ENCODE measurements at regions not wholly inside any gene's neighbourhood (a gene's known extent, or its start where the extent isn't known, plus 50 kb on each side); places are given as distances from the start of the nearest gene placed in this dataset.

- Histone ChIP-seq H3K4me3 (replicated peaks in 1 of 2; ENCODE audit: low read depth in 1 of 2, low read length in 2 of 2) (no peak overlapping the region), H3K27me3 (ENCODE audit: insufficient read depth, low read length) (no peaks in the 10 kb centered on the region), H3K9ac (ENCODE audit: low read length) (no peak overlapping the region), H3K4me1 (ENCODE audit: control insufficient read depth in 1 of 2, insufficient read depth in 2 of 2, low read length in 2 of 2) (no peaks in the 10 kb centered on the region), H3K27ac (ENCODE audit: low read depth, low read length) (no peak overlapping the region), H3K79me2 (ENCODE audit: insufficient read depth, low read length) (no peaks in the 10 kb centered on the region), H3K4me2 (ENCODE audit: low read length) (no peak overlapping the region), H3K9me2 (ENCODE audit: insufficient read depth) (no peaks in the 10 kb centered on the region), H3K9me3 (ENCODE audit: control insufficient read depth in 1 of 2, insufficient read depth in 1 of 2, low read depth in 1 of 2, low read length in 2 of 2) (no peaks in the 10 kb centered on the region), H4K20me1 (ENCODE audit: insufficient read depth) (no peaks in the 10 kb centered on the region), H3K36me3 (ENCODE audit: control insufficient read depth in 1 of 2, insufficient read depth in 2 of 2, low read length in 2 of 2) (no peaks in the 10 kb centered on the region), H2AFZ (ENCODE audit: low read depth, low read length, poor library complexity, severe bottlenecking) (no peak overlapping the region)
- DNase-seq (ENCODE audit: low read depth, low spot score) (no peak), ATAC-seq (no peak)
- intact Hi-C loops (cut with micrococcal nuclease): no loop called here
- ChIA-PET CTCF (no interaction called here), RAD21 (ENCODE audit: low non-redundant PET in 1 of 2, low total read pairs in 2 of 2, uncharacterized antibody in 2 of 2, unreplicated experiment in 2 of 2) (no interaction called here), POLR2A (no interaction called here)
- no TSS peak for BruUV-seq (replicated peaks)
- TF ChIP-seq SRF (IDR thresholded peaks at IDR 0.05; ENCODE audit: low read depth) (no peak), SP1 (IDR thresholded peaks at IDR 0.05; ENCODE audit: low read depth) (no peak), RAD21 (IDR thresholded peaks at IDR 0.05; ENCODE audit: low read depth) (no peak), ZFX (IDR thresholded peaks at IDR 0.05) (no peak), ELF1 (IDR thresholded peaks at IDR 0.05; ENCODE audit: borderline replicate concordance, low read depth) (no peak), POLR2A (IDR thresholded peaks at IDR 0.05; ENCODE audit: borderline replicate concordance, extremely low read depth, insufficient read depth, insufficient read length) (no peak), EZH2 (IDR thresholded peaks at IDR 0.05) (no peak), ZNF274 (IDR thresholded peaks at IDR 0.05; ENCODE audit: low read depth, low read length) (no peak), YY1 (IDR thresholded peaks at IDR 0.05; ENCODE audit: extremely low read depth, insufficient replicate concordance, low read depth, low read length) (no peak), MAX (IDR thresholded peaks at IDR 0.05) (no peak), TCF7L2 (IDR thresholded peaks at IDR 0.05; ENCODE audit: borderline replicate concordance, extremely low read depth, insufficient read depth, insufficient read length) (no peak), FOSL1 (IDR thresholded peaks at IDR 0.05; ENCODE audit: low read depth) (no peak), CEBPB (IDR thresholded peaks at IDR 0.05; ENCODE audit: low read depth) (no peak), JUND (IDR thresholded peaks at IDR 0.05) (no peak), EZH2phosphoT487 (IDR thresholded peaks at IDR 0.05; ENCODE audit: borderline replicate concordance) (no peak)
- TF ChIP-seq, protein P1, sequence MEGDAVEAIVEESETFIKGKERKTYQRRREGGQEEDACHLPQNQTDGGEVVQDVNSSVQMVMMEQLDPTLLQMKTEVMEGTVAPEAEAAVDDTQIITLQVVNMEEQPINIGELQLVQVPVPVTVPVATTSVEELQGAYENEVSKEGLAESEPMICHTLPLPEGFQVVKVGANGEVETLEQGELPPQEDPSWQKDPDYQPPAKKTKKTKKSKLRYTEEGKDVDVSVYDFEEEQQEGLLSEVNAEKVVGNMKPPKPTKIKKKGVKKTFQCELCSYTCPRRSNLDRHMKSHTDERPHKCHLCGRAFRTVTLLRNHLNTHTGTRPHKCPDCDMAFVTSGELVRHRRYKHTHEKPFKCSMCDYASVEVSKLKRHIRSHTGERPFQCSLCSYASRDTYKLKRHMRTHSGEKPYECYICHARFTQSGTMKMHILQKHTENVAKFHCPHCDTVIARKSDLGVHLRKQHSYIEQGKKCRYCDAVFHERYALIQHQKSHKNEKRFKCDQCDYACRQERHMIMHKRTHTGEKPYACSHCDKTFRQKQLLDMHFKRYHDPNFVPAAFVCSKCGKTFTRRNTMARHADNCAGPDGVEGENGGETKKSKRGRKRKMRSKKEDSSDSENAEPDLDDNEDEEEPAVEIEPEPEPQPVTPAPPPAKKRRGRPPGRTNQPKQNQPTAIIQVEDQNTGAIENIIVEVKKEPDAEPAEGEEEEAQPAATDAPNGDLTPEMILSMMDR (IDR thresholded peaks at IDR 0.05 in 2 of 3, conservative IDR thresholded peaks at IDR 0.05 in 1 of 3; ENCODE audit: borderline replicate concordance in 1 of 3, insufficient read depth in 1 of 3, low read depth in 2 of 3, low read length in 2 of 3): no peak
- TF ChIP-seq, protein P2, sequence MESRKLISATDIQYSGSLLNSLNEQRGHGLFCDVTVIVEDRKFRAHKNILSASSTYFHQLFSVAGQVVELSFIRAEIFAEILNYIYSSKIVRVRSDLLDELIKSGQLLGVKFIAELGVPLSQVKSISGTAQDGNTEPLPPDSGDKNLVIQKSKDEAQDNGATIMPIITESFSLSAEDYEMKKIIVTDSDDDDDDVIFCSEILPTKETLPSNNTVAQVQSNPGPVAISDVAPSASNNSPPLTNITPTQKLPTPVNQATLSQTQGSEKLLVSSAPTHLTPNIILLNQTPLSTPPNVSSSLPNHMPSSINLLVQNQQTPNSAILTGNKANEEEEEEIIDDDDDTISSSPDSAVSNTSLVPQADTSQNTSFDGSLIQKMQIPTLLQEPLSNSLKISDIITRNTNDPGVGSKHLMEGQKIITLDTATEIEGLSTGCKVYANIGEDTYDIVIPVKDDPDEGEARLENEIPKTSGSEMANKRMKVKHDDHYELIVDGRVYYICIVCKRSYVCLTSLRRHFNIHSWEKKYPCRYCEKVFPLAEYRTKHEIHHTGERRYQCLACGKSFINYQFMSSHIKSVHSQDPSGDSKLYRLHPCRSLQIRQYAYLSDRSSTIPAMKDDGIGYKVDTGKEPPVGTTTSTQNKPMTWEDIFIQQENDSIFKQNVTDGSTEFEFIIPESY (IDR thresholded peaks at IDR 0.05; ENCODE audit: extremely low read depth, insufficient replicate concordance, low read length): no peak
These were observed 284.5 kb upstream of the MMADHC start for GRCh38 chr2:149872041-149872440.
